Neural cell (in vitro differentiated cells): ENCODE measurements at regions not wholly inside any gene's neighbourhood (a gene's known extent, or its start where the extent isn't known, plus 50 kb on each side); places are given as distances from the start of the nearest gene placed in this dataset.

ENCODE experiments used
- H2AFZ ChIP-seq: fragments of 200-600, 300-800 bp; sonication (generic), shearing (Covaris generic); 2 replicates; pipeline ENCODE4 v1.6.0; 2014; ENCODE audit warnings: low read depth, mild to moderate bottlenecking, antibody characterized with exemption, low read length, moderate library complexity
- H3F3A ChIP-seq: fragments of 200-600 bp; shearing (Covaris generic); 2 replicates; pipeline ENCODE4 v1.6.1; 2016; ENCODE audit warnings: mild to moderate bottlenecking, moderate library complexity, mixed read lengths, antibody characterized with exemption, low read length; ENCODE audit not compliant: insufficient read depth, poor library complexity, severe bottlenecking
- H3K27ac ChIP-seq: fragments of 200-600, 300-800 bp; sonication (generic), shearing (Covaris generic); 2 replicates; pipeline ENCODE4 v1.5.1; 2014; ENCODE audit warnings: mild to moderate bottlenecking, low read length, moderate library complexity
- H3K27me3 ChIP-seq: fragments of 300-800, 200-600 bp; sonication (generic), shearing (Covaris generic); 2 replicates; pipeline ENCODE4 v1.6.0; 2014; ENCODE audit warnings: mild to moderate bottlenecking, low read depth, low read length, moderate library complexity; ENCODE audit not compliant: insufficient read depth
- H3K36me3 ChIP-seq: fragments of 300-800, 200-600 bp; sonication (generic), shearing (Covaris generic); 2 replicates; pipeline ENCODE4 v1.5.1; 2014; ENCODE audit warnings: mild to moderate bottlenecking, antibody characterized with exemption, low read length, moderate library complexity; ENCODE audit not compliant: insufficient read depth
- H3K4me2 ChIP-seq: fragments of 300-800, 200-600 bp; sonication (generic), shearing (Covaris generic); 2 replicates; pipeline ENCODE4 v1.6.0; 2014; ENCODE audit warnings: mild to moderate bottlenecking, low read length
- H3K4me3 ChIP-seq: fragments of 300-800, 200-600 bp; sonication (generic), shearing (Covaris generic); 2 replicates; pipeline ENCODE4 v1.5.1; 2014; ENCODE audit warnings: mild to moderate bottlenecking, low read length, moderate library complexity
- H3K79me2 ChIP-seq: fragments of 200-600 bp; shearing (Covaris generic); replicated peaks from 2 replicates; pipeline ENCODE4 v1.6.0; 2014; ENCODE audit warnings: mild to moderate bottlenecking, low read length, moderate library complexity; ENCODE audit not compliant: insufficient read depth
- H3K9ac ChIP-seq: fragments of 300-800, 200-600 bp; sonication (generic), shearing (Covaris generic); 2 replicates; pipeline ENCODE4 v1.6.1; 2016; ENCODE audit warnings: mild to moderate bottlenecking, low read length, mixed read lengths
- H3K9me2 ChIP-seq: fragments of 200-600 bp; shearing (Covaris generic); 2 replicates; pipeline ENCODE4 v1.6.1; 2016; ENCODE audit warnings: mild to moderate bottlenecking, low read length, mixed read lengths; ENCODE audit not compliant: insufficient read depth
- H3K9me3 ChIP-seq: fragments of 200-600, 300-800 bp; sonication (generic), shearing (Covaris generic); 2 replicates; pipeline ENCODE4 v1.6.1; 2016; ENCODE audit warnings: mild to moderate bottlenecking, mixed run types, low read length, moderate library complexity, mixed read lengths
- H4K20me1 ChIP-seq: fragments of 200-600 bp; shearing (Covaris generic); 2 replicates; pipeline ENCODE4 v1.6.1; 2016; ENCODE audit warnings: mild to moderate bottlenecking, mixed run types; ENCODE audit not compliant: insufficient read depth
- CTCF ChIP-seq: fragments of 450-650 bp; IDR thresholded peaks from 2 replicates; pipeline ENCODE4 v1.5.1; 2014; ENCODE audit warnings: antibody characterized with exemption, mild to moderate bottlenecking, moderate library complexity; ENCODE audit not compliant: poor library complexity, severe bottlenecking
- EP300 ChIP-seq: fragments of 450-650 bp; conservative IDR thresholded peaks from 2 replicates; pipeline ENCODE4 v1.6.1; 2014; ENCODE audit warnings: antibody characterized with exemption, mild to moderate bottlenecking, moderate library complexity; ENCODE audit not compliant: poor library complexity, severe bottlenecking
- MXI1 ChIP-seq: fragments of 450-650 bp; conservative IDR thresholded peaks from 2 replicates; pipeline ENCODE4 v1.6.1; 2014; ENCODE audit warnings: antibody characterized with exemption, mild to moderate bottlenecking; ENCODE audit not compliant: poor library complexity, severe bottlenecking
- POLR2AphosphoS5 ChIP-seq: IDR thresholded peaks from 2 replicates; pipeline ENCODE4 v1.6.1; 2012
- RAD21 ChIP-seq: fragments of 450-650 bp; conservative IDR thresholded peaks from 2 replicates; pipeline ENCODE4 v1.6.1; 2014; ENCODE audit warnings: antibody characterized with exemption, mild to moderate bottlenecking, moderate library complexity
- REST ChIP-seq: IDR thresholded peaks from 2 replicates; pipeline ENCODE4 v1.6.1; 2012; ENCODE audit warnings: borderline replicate concordance
- SMC3 ChIP-seq: fragments of 450-650 bp; conservative IDR thresholded peaks from 2 replicates; pipeline ENCODE4 v1.6.1; 2014; ENCODE audit warnings: antibody characterized with exemption, mild to moderate bottlenecking, moderate library complexity; ENCODE audit not compliant: poor library complexity
- TAF1 ChIP-seq: IDR thresholded peaks from 2 replicates; pipeline ENCODE4 v1.6.1; 2012; ENCODE audit warnings: low read depth

- Histone ChIP-seq H3K4me3 (no peak overlapping the region), H3K9me3 (no peaks in the 10 kb centered on the region), H3K36me3 (no peaks in the 10 kb centered on the region), H3K27ac (no peak overlapping the region), H4K20me1 (no peaks in the 10 kb centered on the region), H3K79me2 (no peaks in the 10 kb centered on the region), H3K9me2 (no peaks in the 10 kb centered on the region), H3K27me3 (no peaks in the 10 kb centered on the region), H3K9ac (no peak overlapping the region), H2AFZ (no peak overlapping the region), H3K4me2 (no peak overlapping the region), H3F3A (no peaks in the 10 kb centered on the region)
- no peak for TF ChIP-seq EP300
- TF ChIP-seq MXI1: no peak
- no peak for TF ChIP-seq SMC3
- TF ChIP-seq REST: no peak
- no peak for TF ChIP-seq CTCF
- no peak for TF ChIP-seq POLR2AphosphoS5
- TF ChIP-seq RAD21: no peak
- TF ChIP-seq TAF1: no peak
These were observed 408.9 kb downstream of the PLCL1 start for GRCh38 chr2:198213253-198213652.

- H3K9me3 ChIP-seq: no peaks in the 10 kb centered on the region
- H3K4me3 ChIP-seq: no peak overlapping the region
- no peak overlapping the region for H2AFZ ChIP-seq
- H3K4me2 ChIP-seq: no peak overlapping the region
- no peak overlapping the region for H3K27ac ChIP-seq
- no peaks in the 10 kb centered on the region for H3K27me3 ChIP-seq
- H3K36me3 ChIP-seq: no peaks in the 10 kb centered on the region
- H3K79me2 ChIP-seq: no peaks in the 10 kb centered on the region
- no peaks in the 10 kb centered on the region for H3F3A ChIP-seq
- no peaks in the 10 kb centered on the region for H4K20me1 ChIP-seq
- TF ChIP-seq MXI1 (no peak), REST (no peak), POLR2AphosphoS5 (no peak), EP300 (no peak)
- H3K9ac ChIP-seq: no peak overlapping the region
- no peaks in the 10 kb centered on the region for H3K9me2 ChIP-seq
These were observed 407.3 kb downstream of the PLCL1 start for GRCh38 chr2:198211706-198212105.
